ENCODE measurements at regions not wholly inside any gene's neighbourhood (a gene's known extent, or its start where the extent isn't known, plus 50 kb on each side); places are given as distances from the start of the nearest gene placed in this dataset.

DNA sequence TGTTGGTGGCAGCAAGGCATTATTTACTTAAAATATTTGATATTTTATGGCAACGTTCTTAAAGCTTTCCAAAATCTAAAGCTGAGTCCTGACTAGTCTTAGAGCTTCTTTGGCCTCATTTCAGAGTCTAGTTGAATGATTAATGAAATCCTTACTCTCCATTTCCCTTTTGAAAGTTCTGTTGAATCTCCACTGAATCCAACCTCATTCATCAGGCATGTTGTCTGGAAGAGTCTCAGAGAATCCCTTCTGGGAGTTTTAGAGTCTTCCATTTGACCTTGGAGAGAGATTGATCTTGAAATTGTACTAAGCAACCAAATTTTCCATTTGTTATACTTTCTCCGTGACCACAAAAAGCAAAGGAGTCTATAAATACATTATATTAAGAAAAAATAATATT is 198.5 kb upstream of the TMEM196 start (continued):
- TF ChIP-seq ETS1 (IDR thresholded peaks at IDR 0.05) (no peak), NANOG (IDR thresholded peaks at IDR 0.05; ENCODE audit: borderline replicate concordance) (no peak)

- Histone ChIP-seq H3K9me2 (ENCODE audit: insufficient read depth) (no peaks in the 10 kb centered on the region), H3K27ac (ENCODE audit: low read depth) (peak overlapping the region; percentile 59; the same call in 1 of the 2 replicates), H3K4me2 (no peak overlapping the region), H3K4me3 (no peak overlapping the region), H3K4me1 (ENCODE audit: insufficient read depth) (peaks cover 11% of the 10 kb centered on the region; the same call in 1 of the 2 replicates), H3K79me2 (replicated peaks; ENCODE audit: insufficient read depth) (no peaks in the 10 kb centered on the region), H3K27me3 (ENCODE audit: insufficient read depth) (no peaks in the 10 kb centered on the region), H3K36me3 (ENCODE audit: insufficient read depth) (peaks cover 6% of the 10 kb centered on the region; the same call in 1 of the 2 replicates), H3F3A (replicated peaks; ENCODE audit: low read depth) (no peaks in the 10 kb centered on the region), H4K20me1 (replicated peaks; ENCODE audit: insufficient read depth) (no peaks in the 10 kb centered on the region), H2AFZ (no peak overlapping the region)
- H3K4me3 Mint-ChIP-seq: no peak overlapping the region
- no peak for TF ChIP-seq ZNF114 (CRISPR knock-in tag; IDR thresholded peaks at IDR 0.05)
- no peak for TF ChIP-seq CREB1 (CRISPR knock-in tag; IDR thresholded peaks at IDR 0.05; ENCODE audit: low read depth)
- no peak for TF ChIP-seq ETS1 (IDR thresholded peaks at IDR 0.05)
- no peak for TF ChIP-seq POLR2AphosphoS5 (IDR thresholded peaks at IDR 0.05; ENCODE audit: low read depth)
- TF ChIP-seq, protein P1, sequence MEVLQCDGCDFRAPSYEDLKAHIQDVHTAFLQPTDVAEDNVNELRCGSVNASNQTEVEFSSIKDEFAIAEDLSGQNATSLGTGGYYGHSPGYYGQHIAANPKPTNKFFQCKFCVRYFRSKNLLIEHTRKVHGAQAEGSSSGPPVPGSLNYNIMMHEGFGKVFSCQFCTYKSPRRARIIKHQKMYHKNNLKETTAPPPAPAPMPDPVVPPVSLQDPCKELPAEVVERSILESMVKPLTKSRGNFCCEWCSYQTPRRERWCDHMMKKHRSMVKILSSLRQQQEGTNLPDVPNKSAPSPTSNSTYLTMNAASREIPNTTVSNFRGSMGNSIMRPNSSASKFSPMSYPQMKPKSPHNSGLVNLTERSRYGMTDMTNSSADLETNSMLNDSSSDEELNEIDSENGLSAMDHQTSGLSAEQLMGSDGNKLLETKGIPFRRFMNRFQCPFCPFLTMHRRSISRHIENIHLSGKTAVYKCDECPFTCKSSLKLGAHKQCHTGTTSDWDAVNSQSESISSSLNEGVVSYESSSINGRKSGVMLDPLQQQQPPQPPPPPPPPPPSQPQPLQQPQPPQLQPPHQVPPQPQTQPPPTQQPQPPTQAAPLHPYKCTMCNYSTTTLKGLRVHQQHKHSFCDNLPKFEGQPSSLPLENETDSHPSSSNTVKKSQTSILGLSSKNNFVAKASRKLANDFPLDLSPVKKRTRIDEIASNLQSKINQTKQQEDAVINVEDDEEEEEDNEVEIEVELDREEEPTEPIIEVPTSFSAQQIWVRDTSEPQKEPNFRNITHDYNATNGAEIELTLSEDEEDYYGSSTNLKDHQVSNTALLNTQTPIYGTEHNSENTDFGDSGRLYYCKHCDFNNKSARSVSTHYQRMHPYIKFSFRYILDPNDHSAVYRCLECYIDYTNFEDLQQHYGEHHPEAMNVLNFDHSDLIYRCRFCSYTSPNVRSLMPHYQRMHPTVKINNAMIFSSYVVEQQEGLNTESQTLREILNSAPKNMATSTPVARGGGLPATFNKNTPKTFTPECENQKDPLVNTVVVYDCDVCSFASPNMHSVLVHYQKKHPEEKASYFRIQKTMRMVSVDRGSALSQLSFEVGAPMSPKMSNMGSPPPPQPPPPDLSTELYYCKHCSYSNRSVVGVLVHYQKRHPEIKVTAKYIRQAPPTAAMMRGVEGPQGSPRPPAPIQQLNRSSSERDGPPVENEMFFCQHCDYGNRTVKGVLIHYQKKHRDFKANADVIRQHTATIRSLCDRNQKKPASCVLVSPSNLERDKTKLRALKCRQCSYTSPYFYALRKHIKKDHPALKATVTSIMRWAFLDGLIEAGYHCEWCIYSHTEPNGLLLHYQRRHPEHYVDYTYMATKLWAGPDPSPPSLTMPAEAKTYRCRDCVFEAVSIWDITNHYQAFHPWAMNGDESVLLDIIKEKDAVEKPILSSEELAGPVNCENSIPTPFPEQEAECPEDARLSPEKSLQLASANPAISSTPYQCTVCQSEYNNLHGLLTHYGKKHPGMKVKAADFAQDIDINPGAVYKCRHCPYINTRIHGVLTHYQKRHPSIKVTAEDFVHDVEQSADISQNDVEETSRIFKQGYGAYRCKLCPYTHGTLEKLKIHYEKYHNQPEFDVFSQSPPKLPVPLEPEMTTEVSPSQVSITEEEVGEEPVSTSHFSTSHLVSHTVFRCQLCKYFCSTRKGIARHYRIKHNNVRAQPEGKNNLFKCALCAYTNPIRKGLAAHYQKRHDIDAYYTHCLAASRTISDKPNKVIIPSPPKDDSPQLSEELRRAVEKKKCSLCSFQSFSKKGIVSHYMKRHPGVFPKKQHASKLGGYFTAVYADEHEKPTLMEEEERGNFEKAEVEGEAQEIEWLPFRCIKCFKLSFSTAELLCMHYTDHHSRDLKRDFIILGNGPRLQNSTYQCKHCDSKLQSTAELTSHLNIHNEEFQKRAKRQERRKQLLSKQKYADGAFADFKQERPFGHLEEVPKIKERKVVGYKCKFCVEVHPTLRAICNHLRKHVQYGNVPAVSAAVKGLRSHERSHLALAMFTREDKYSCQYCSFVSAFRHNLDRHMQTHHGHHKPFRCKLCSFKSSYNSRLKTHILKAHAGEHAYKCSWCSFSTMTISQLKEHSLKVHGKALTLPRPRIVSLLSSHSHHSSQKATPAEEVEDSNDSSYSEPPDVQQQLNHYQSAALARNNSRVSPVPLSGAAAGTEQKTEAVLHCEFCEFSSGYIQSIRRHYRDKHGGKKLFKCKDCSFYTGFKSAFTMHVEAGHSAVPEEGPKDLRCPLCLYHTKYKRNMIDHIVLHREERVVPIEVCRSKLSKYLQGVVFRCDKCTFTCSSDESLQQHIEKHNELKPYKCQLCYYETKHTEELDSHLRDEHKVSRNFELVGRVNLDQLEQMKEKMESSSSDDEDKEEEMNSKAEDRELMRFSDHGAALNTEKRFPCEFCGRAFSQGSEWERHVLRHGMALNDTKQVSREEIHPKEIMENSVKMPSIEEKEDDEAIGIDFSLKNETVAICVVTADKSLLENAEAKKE (CRISPR knock-in tag; IDR thresholded peaks at IDR 0.05): no peak
- no peak for TF ChIP-seq REST (IDR thresholded peaks at IDR 0.05; ENCODE audit: unreplicated experiment)
- no peak for TF ChIP-seq JUNB (IDR thresholded peaks at IDR 0.05; ENCODE audit: unreplicated experiment)
- TF ChIP-seq EZH2phosphoT487 (IDR thresholded peaks at IDR 0.05; ENCODE audit: unreplicated experiment): no peak
- no peak for TF ChIP-seq ZNF331 (CRISPR knock-in tag; IDR thresholded peaks at IDR 0.05; ENCODE audit: low read depth)
- ATAC-seq (no peak), DNase-seq (ENCODE audit: low spot score) (no peak)
- H3K4me1 Mint-ChIP-seq: peaks cover 10% of the 10 kb centered on the region
- no peak overlapping the region for H3K27ac Mint-ChIP-seq
- no peaks in the 10 kb centered on the region for H3K36me3 Mint-ChIP-seq (ENCODE audit: low read depth)
- no peaks in the 10 kb centered on the region for H3K9me3 Mint-ChIP-seq
- no peaks in the 10 kb centered on the region for H3K27me3 Mint-ChIP-seq (ENCODE audit: insufficient read depth, low read depth, poor library complexity)
Observed at GRCh38 chr7:19970514-19970913, 197.1 kb upstream of the TMEM196 start.

Measured in GM23338 (cell line).